ENCODE measurements at regions not wholly inside any gene's neighbourhood (a gene's known extent, or its start where the extent isn't known, plus 50 kb on each side); places are given as distances from the start of the nearest gene placed in this dataset.
A peak's percentile ranks its signal among the peaks of the same experiment; 100 is the strongest.

DNA sequence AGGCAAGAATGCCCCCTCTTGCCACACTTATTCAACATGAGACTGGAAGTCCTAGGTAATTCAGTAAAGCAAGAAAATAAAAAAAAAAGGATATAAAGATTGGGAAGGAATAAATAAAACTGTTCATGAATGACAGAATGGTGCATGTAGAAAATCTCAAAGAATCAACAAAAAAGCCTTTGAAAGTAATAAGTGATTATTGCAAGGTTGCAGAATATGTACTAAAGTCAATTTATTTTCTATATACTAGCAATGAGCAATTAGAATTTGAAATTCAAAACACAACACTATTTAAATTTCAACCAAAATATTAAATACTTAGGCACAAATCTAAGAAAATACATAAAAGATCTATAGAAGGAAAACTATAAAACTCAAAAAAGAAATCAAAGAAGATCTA, 58.6 kb downstream of the MAGEA10 start:
- Histone ChIP-seq H3K4me3 (no peak overlapping the region), H3K4me1 (no peaks in the 10 kb centered on the region), H3K27ac (no peak overlapping the region), H3K27me3 (peaks cover 0 to 7% (median 2%) of the 10 kb centered on the region in 4 donors), H3K36me3 (no peaks in the 10 kb centered on the region), H3K9me3 (no peaks in the 10 kb centered on the region)
- FAIRE-seq (peak; percentile 61), ATAC-seq (no peak), DNase-seq (no peak)
- TF ChIP-seq, protein P1, sequence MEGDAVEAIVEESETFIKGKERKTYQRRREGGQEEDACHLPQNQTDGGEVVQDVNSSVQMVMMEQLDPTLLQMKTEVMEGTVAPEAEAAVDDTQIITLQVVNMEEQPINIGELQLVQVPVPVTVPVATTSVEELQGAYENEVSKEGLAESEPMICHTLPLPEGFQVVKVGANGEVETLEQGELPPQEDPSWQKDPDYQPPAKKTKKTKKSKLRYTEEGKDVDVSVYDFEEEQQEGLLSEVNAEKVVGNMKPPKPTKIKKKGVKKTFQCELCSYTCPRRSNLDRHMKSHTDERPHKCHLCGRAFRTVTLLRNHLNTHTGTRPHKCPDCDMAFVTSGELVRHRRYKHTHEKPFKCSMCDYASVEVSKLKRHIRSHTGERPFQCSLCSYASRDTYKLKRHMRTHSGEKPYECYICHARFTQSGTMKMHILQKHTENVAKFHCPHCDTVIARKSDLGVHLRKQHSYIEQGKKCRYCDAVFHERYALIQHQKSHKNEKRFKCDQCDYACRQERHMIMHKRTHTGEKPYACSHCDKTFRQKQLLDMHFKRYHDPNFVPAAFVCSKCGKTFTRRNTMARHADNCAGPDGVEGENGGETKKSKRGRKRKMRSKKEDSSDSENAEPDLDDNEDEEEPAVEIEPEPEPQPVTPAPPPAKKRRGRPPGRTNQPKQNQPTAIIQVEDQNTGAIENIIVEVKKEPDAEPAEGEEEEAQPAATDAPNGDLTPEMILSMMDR (IDR thresholded peaks at IDR 0.05), result no peak
- intact Hi-C loops (cut with DNase I), result no loop called here

DNA sequence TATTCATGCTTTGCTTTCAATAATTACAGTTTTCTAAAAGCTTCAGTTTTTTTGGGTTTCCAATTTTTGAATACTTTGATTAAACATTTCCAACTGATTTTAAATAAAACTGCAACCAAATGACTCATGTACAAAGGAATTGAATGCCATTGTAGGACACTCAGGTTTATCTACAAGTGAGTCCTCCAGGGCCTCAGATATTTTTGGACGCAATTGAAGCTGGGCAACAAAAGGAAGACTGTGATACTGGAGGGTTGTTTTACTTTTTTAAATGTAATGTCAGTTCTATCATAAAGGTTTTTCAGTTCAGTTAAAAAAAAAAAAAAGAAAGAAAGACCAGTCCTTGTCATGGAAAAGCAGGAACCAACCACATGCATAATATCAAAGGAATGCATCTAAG, 64.2 kb downstream of the MAGEA10 start:
- Histone ChIP-seq H3K36me3 (no peaks in the 10 kb centered on the region), H3K27ac (no peak overlapping the region), H3K4me1 (no peaks in the 10 kb centered on the region), H3K4me3 (no peak overlapping the region), H3K9me3 (no peaks in the 10 kb centered on the region), H3K27me3 (peaks cover 0 to 6% (median under 1%) of the 10 kb centered on the region in 4 donors)
- TF ChIP-seq, protein P1 (IDR thresholded peaks at IDR 0.05), result no peak
- intact Hi-C loops (cut with DNase I), result no loop called here
- WGBS, 2 donors, result 83 to 88% methylated on average over 1 of the region's 1 CpG
- peak; percentile 96 for FAIRE-seq
- ATAC-seq, result no peak
- DNase-seq, result no peak

DNA sequence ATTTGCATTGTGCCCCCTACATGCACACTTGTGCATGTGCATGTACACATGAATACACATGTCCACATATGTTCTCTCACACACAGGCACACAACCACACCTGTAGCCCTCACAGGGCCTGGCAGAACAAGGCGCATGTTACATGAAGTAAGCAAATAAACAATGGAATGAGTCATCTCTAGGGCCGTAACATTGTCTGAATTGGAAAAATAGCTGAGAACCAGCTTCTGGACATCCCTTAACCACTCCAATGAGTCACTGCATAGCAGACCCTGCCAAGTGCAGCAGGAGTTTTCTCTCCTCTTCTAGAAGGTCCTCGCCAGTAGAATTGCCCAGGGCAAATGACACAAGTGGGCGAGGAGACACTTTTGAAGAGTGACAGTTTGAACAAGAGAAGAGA, 66.1 kb downstream of the MAGEA10 start:
- peak; percentile 41 to 87 (median 70) for ATAC-seq
- Histone ChIP-seq H3K4me3 (no peak overlapping the region), H3K36me3 (no peaks in the 10 kb centered on the region), H3K27ac (no peak overlapping the region), H3K9me3 (no peaks in the 10 kb centered on the region), H3K27me3 (no peaks in the 10 kb centered on the region), H3K4me1 (no peaks in the 10 kb centered on the region)
- WGBS, 2 donors, result 57 to 66% methylated on average over 4 of the region's 4 CpGs
- TF ChIP-seq, protein P1 (IDR thresholded peaks at IDR 0.05), result no peak
- intact Hi-C loops (cut with DNase I), result no loop called here
- DNase-seq, result peak in 5 of 6 donors; percentile 2 to 45 (median 15)
- FAIRE-seq, result no peak

DNA sequence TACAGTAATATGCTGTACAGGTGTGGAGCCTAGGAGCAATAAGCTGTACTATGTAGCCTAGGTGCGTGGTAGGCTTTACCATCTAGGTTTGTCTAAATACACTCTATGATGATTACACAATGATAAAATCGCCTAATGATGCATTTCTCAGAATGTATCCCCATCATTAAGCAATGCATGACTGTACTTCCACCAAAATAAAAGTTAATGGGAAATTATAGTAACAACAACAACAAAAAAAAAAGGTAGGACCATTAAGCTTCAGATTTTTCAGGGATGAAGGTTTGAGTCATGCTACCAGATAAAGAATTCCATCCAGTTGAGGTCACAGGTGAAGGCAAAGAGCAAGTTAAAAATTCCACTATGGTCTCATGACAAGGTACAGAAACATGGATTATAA, 68.2 kb downstream of the MAGEA10 start:
- intact Hi-C loops (cut with DNase I), result no loop called here
- 66 to 71% methylated on average over 2 of the region's 2 CpGs for WGBS, 2 donors
- FAIRE-seq, result no peak

DNA sequence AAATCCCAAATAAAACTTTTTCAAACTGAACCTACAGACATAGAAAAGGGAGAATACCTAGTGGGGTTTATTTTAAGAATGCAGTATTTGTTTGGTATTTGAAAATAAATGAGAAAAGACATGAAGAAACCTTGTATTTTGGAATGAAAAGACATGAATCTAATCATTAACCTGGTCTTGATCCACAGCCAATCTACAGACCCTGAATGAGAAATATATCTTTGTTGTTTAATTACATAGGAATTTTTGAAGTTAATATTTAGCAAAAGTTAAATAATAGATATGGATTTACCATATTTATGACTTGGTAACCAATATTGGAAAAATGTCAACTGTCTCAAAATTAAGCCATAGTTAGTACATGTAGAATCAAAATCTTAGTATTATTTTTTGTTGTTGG, 76.8 kb downstream of the MAGEA10 start:
- Histone ChIP-seq H3K4me3 (no peak overlapping the region), H3K27me3 (no peaks in the 10 kb centered on the region), H3K9me3 (no peaks in the 10 kb centered on the region), H3K4me1 (peaks cover 0 to 18% (median 16%) of the 10 kb centered on the region in 3 donors), H3K36me3 (no peaks in the 10 kb centered on the region), H3K27ac (no peak overlapping the region)
- TF ChIP-seq, protein P1 (IDR thresholded peaks at IDR 0.05), result no peak
- FAIRE-seq, result peak; percentile 45
- DNase-seq, result no peak
- intact Hi-C loops (cut with DNase I), result no loop called here
- ATAC-seq, result peak in 3 of 4 donors; percentile 44 to 66 (median 60)

More for the DNA sequence above, 68.2 kb downstream of the MAGEA10 start:
- H3K4me3 ChIP-seq, result no peak overlapping the region
- no peaks in the 10 kb centered on the region for H3K27me3 ChIP-seq
- TF ChIP-seq, protein P1 (IDR thresholded peaks at IDR 0.05), result no peak
- H3K36me3 ChIP-seq, result no peaks in the 10 kb centered on the region
- DNase-seq, result no peak
- no peaks in the 10 kb centered on the region for H3K9me3 ChIP-seq
- H3K4me1 ChIP-seq, result no peaks in the 10 kb centered on the region
- ATAC-seq, result no peak
- no peak overlapping the region for H3K27ac ChIP-seq
